Retinal pigment epithelial cell (primary cell): ENCODE measurements at regions not wholly inside any gene's neighbourhood (a gene's known extent, or its start where the extent isn't known, plus 50 kb on each side); places are given as distances from the start of the nearest gene placed in this dataset.

Source experiments
- DNase-seq: peaks from one replicate; pipeline ENCODE4 v3.0.0-alpha.2; 2010; ENCODE audit warnings: low read depth
- H3K4me3 ChIP-seq: 2 replicates; pipeline ENCODE4 v1.5.1; 2011; ENCODE audit warnings: mild to moderate bottlenecking, low read length, control low read depth, moderate library complexity
- CTCF ChIP-seq: conservative IDR thresholded peaks from 2 replicates; pipeline ENCODE4 v1.5.1; 2011; ENCODE audit warnings: low read depth, low read length, control low read depth, inconsistent platforms

GRCh38 chr3:189460511-189460910 lies 170.7 kb upstream of the TP63 start:
- no peak overlapping the region for H3K4me3 ChIP-seq
- no peak for TF ChIP-seq CTCF
- DNase-seq, result no peak

DNA sequence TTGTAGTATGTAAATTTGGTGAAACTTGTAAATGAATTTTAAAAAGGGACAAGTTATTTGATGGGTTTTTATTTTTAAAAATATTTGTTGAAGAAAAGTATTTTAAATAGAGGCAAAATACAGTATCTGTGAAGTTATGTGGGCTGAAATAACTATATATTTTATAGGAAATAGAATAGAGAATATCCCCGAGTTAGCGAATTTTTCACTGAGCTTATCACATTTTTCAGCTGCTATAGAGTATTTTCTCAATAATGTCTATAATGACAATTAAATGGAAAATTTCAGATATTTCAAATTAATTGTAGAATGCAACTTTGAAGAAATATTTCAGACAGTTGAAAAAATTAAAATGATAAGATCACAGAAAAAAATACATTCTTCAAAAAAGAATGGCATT lies 166.4 kb upstream of the TP63 start:
- TF ChIP-seq CTCF, result no peak
- no peak for DNase-seq
- H3K4me3 ChIP-seq, result no peak overlapping the region

GRCh38 chr3:189466004-189466403 lies 165.2 kb upstream of the TP63 start:
- no peak for DNase-seq
- no peak for TF ChIP-seq CTCF
- H3K4me3 ChIP-seq, result no peak overlapping the region

- no peak for DNase-seq
- no peak for TF ChIP-seq CTCF
Observed at GRCh38 chr3:189467451-189467850, 163.7 kb upstream of the TP63 start.

GRCh38 chr3:189474944-189475343 lies 156.2 kb upstream of the TP63 start:
- DNase-seq, result no peak
- no peak overlapping the region for H3K4me3 ChIP-seq
- no peak for TF ChIP-seq CTCF

More at GRCh38 chr3:189467451-189467850, 163.7 kb upstream of the TP63 start:
- no peak overlapping the region for H3K4me3 ChIP-seq

DNA sequence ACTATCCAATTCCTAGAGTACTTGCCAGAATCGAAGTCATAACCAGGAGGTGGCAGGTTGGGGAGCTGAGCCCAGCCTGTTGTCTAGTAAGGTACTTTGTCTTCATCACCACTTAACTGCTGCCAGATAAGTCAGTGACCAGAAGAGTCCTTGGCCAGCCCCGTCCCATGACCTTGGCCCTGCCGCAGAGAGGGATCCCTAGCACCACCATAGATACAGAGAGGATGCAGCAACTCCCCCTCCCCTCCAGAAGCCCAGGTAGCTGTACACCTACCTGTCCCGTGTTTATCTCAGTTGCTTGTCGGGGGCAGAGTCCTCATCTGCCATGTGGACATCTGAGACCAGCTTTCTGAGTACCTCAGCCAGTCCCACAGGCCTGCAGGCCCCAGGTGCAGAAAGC lies 153.6 kb upstream of the TP63 start:
- H3K4me3 ChIP-seq, result no peak overlapping the region
- DNase-seq, result no peak
- no peak for TF ChIP-seq CTCF

DNA sequence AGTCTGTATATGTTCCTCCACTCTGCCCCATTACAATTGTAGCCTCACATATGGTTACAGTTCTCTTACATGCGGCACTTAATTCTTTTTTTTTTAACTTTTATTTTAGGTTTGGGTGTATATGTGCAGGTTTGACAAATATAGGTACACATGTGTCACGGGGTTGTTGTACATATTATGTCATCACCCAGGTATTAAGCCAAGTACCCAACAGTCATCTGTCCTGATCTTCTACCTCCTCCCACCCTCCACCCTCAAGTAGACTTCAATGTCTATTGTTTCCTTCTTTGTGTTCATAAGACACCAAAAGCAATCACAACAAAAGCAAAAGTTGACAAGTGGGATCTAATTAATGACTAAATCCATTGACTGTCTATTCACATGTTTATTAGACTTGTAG lies 144.6 kb upstream of the TP63 start:
- H3K4me3 ChIP-seq, result no peak overlapping the region
- no peak for TF ChIP-seq CTCF
- no peak for DNase-seq
